Activated CD8-positive, alpha-beta T cell treated with anti-CD3 and anti-CD28 coated beads for 36 hours (primary cell): ENCODE measurements at regions not wholly inside any gene's neighbourhood (a gene's known extent, or its start where the extent isn't known, plus 50 kb on each side); places are given as distances from the start of the nearest gene placed in this dataset.

Source experiments
- ATAC-seq: fragments of 200-7000 bp; cut with Tn5 transposase; one replicate; pipeline ENCODE4 v1.10.0; 2021; ENCODE audit warnings: mild to moderate bottlenecking, moderate library complexity
- CTCF ChIA-PET: fragments of 350-600 bp; sonication (Branson Sonifier 250); formaldehyde crosslinking; loops from one replicate; lab custom pipeline; 2021; ENCODE audit warnings: antibody characterized with exemption; lab: Charles Lee
- POLR2A ChIA-PET: fragments of 350-600 bp; sonication (Branson Sonifier 250); formaldehyde crosslinking; loops from one replicate; lab custom pipeline; 2021; ENCODE audit warnings: antibody characterized with exemption; lab: Charles Lee
- DNase-seq: peaks from one replicate; pipeline ENCODE4 v3.0.0-alpha.2; 2020
- H3K27ac Mint-ChIP-seq: one replicate; pipeline ENCODE4 v1.8.0; 2021; ENCODE audit warnings: mild to moderate bottlenecking, mixed read lengths
- H3K27me3 Mint-ChIP-seq: one replicate; pipeline ENCODE4 v1.8.0; 2021; ENCODE audit warnings: mixed read lengths
- H3K36me3 Mint-ChIP-seq: one replicate; pipeline ENCODE4 v1.8.0; 2021; ENCODE audit warnings: low read depth, mixed read lengths
- H3K4me1 Mint-ChIP-seq: one replicate; pipeline ENCODE4 v1.8.0; 2021; ENCODE audit warnings: low read depth, mixed read lengths
- H3K4me3 Mint-ChIP-seq: one replicate; pipeline ENCODE4 v1.8.0; 2021; ENCODE audit warnings: mild to moderate bottlenecking, moderate library complexity, mixed read lengths
- H3K9me3 Mint-ChIP-seq: one replicate; pipeline ENCODE4 v1.8.0; 2021; ENCODE audit warnings: mixed read lengths
- intact Hi-C: fragments of 100-400 bp; cut with micrococcal nuclease; formaldehyde crosslinking; loops from one replicate; pipeline ENCODE4 v1.10.0; 2022
- TF ChIP-seq, protein P1 (sequence below): fragments of 200-600 bp; IDR thresholded peaks from one replicate; pipeline ENCODE4 v1.8.0; 2022; ENCODE audit warnings: antibody characterized with exemption, mild to moderate bottlenecking

DNA sequence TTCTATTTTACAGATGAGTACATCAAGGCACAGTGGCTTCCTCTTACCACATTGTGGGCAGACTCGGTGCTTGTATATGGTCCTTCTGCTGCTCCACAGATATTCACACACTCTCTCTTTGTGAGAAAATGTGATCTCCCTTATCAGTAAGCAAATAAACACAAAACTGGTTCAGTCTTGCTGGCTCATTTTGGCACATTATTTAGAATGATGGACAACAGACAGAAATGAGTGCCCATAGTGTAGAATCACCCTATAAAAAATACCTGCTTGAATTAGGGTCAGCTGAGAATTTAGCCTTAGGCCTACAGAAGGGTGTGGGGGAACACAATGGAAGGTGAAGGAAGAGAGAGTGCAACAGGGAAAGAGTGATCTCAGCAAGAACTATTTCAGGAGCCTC, 423.1 kb downstream of the HLX start:
- no peaks in the 10 kb centered on the region for H3K36me3 Mint-ChIP-seq
- no peak for ATAC-seq
- TF ChIP-seq, protein P1, sequence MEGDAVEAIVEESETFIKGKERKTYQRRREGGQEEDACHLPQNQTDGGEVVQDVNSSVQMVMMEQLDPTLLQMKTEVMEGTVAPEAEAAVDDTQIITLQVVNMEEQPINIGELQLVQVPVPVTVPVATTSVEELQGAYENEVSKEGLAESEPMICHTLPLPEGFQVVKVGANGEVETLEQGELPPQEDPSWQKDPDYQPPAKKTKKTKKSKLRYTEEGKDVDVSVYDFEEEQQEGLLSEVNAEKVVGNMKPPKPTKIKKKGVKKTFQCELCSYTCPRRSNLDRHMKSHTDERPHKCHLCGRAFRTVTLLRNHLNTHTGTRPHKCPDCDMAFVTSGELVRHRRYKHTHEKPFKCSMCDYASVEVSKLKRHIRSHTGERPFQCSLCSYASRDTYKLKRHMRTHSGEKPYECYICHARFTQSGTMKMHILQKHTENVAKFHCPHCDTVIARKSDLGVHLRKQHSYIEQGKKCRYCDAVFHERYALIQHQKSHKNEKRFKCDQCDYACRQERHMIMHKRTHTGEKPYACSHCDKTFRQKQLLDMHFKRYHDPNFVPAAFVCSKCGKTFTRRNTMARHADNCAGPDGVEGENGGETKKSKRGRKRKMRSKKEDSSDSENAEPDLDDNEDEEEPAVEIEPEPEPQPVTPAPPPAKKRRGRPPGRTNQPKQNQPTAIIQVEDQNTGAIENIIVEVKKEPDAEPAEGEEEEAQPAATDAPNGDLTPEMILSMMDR = no peak
- no peak for DNase-seq
- CTCF ChIA-PET = no interaction called here
- no peak overlapping the region for H3K4me3 Mint-ChIP-seq
- H3K27ac Mint-ChIP-seq = no peak overlapping the region
- POLR2A ChIA-PET = interaction anchor here (0.6 kb wide), 1 partner anchor 183 kb away, joined by 3 read pairs; no protein-coding TSS in a partner anchor
- intact Hi-C loops = no loop called here
- H3K27me3 Mint-ChIP-seq = peaks cover 21% of the 10 kb centered on the region
- H3K4me1 Mint-ChIP-seq = no peaks in the 10 kb centered on the region
- no peaks in the 10 kb centered on the region for H3K9me3 Mint-ChIP-seq

DNA sequence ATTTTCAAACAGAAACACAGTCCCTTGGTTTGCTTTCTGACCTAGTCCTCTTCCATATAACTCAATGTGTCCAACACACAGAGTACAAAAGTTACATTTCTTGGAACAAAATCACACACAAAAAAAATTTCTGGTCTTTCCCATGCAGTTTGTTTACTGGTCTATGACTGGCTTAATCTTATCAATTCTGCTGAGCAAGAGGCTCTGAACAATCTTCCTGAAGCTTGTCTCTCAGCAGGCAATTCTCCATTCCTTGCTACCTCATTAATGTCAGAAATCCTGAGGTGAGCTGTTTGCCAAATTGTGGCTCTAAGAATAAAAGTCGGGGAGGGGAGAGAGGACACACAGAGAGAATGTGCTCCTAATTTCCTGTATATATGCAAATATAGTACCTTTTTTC, 423.6 kb downstream of the HLX start:
- Mint-ChIP-seq H3K36me3 (no peaks in the 10 kb centered on the region), H3K4me1 (no peaks in the 10 kb centered on the region), H3K27me3 (peaks cover 21% of the 10 kb centered on the region), H3K9me3 (no peaks in the 10 kb centered on the region), H3K4me3 (no peak overlapping the region), H3K27ac (no peak overlapping the region)
- POLR2A ChIA-PET = no interaction called here
- intact Hi-C loops = no loop called here
- ATAC-seq (no peak), DNase-seq (no peak)
- TF ChIP-seq, protein P1 = no peak
- CTCF ChIA-PET = no interaction called here

GRCh38 chr1:221303623-221304022, 424.4 kb downstream of the HLX start:
- H3K9me3 Mint-ChIP-seq = no peaks in the 10 kb centered on the region
- CTCF ChIA-PET = no interaction called here
- intact Hi-C loops = no loop called here

DNA sequence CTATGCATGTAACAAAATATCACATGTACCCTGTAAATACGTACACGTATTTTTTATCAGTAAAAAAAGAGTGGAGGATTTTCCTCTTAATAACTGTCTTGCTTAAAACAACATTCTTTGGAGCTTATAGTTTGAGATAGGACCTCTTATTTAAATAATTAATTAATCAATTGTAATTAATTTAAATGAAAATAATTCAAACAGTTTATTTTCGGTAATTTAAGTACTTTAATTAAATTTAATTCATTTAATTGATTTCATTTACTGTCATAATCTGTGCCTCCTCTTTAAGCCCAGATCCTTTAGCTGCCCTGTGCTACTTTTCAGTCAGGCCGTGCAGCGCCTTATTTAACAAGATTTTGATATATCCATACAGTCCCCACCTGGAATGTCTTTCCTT, 427.0 kb downstream of the HLX start:
- CTCF ChIA-PET = no interaction called here
- intact Hi-C loops = no loop called here
- no peak for DNase-seq
- TF ChIP-seq, protein P1 = no peak
- Mint-ChIP-seq H3K4me3 (no peak overlapping the region), H3K4me1 (no peaks in the 10 kb centered on the region), H3K9me3 (no peaks in the 10 kb centered on the region), H3K27ac (no peak overlapping the region), H3K36me3 (no peaks in the 10 kb centered on the region), H3K27me3 (peaks cover 11% of the 10 kb centered on the region)
- ATAC-seq = no peak
- POLR2A ChIA-PET = no interaction called here

More at GRCh38 chr1:221303623-221304022, 424.4 kb downstream of the HLX start:
- no peaks in the 10 kb centered on the region for H3K4me1 Mint-ChIP-seq
- DNase-seq (no peak), ATAC-seq (no peak)
- POLR2A ChIA-PET = no interaction called here
- H3K27ac Mint-ChIP-seq = no peak overlapping the region
- TF ChIP-seq, protein P1 = no peak
- no peak overlapping the region for H3K4me3 Mint-ChIP-seq
- H3K36me3 Mint-ChIP-seq = no peaks in the 10 kb centered on the region
- peaks cover 21% of the 10 kb centered on the region for H3K27me3 Mint-ChIP-seq

DNA sequence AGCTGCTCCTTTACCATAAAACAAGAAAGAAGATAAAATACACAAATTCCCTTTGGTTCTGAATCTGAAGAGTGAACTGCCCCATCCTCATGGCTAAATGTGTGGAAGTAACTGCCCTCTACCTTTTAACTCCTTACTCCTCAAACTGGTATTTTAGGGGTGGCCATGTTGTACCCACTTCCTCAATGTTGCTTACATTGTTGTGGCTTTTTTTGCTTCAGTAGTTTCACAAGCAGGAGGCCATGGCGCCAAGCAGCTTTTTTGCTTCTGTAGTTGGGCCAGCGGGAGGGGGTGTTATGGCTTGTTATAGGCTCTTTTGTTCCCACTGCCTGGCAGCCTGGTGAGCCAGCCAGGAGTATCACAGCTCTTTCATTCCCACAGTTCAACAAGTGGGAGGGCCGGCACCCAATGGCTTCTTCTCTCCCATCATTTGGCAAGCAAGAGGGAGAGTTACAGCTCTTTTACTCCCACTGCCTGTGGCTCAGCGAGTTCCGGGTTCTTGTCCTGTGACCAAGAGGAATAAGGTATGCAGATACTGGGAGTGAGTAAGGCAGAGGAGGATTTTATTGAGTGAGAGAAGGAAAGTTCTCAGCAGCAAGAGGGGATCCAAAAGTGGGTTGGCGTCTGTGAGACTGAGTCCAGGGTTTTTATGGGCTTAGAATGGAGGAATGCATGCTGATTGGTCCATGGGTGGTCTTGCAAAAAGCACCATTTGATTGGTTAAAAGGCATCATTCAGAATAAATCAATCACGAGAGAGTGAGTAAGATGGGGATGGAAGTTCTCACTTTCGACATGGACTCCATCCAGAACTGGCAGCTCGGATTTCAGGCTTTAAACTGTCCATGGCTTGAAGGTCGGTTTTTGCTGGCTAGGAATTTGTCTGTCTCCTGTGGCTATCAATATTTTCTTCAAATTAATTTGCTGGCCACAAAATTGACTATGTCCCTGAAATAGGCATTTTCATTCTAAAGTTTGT, 429.6 kb downstream of the HLX start:
- intact Hi-C loops = no loop called here
- TF ChIP-seq, protein P1 = no peak
- H3K4me1 Mint-ChIP-seq = no peaks in the 10 kb centered on the region

More for the DNA sequence above, 429.6 kb downstream of the HLX start:
- Mint-ChIP-seq H3K4me3 (no peak overlapping the region), H3K27me3 (peaks cover 2% of the 10 kb centered on the region), H3K27ac (no peak overlapping the region), H3K36me3 (no peaks in the 10 kb centered on the region), H3K9me3 (no peaks in the 10 kb centered on the region)
- ATAC-seq = no peak
- ChIA-PET POLR2A (no interaction called here), CTCF (no interaction called here)
- DNase-seq = no peak
